ENCODE measurements at regions not wholly inside any gene's neighbourhood (a gene's known extent, or its start where the extent isn't known, plus 50 kb on each side); places are given as distances from the start of the nearest gene placed in this dataset.

DNA sequence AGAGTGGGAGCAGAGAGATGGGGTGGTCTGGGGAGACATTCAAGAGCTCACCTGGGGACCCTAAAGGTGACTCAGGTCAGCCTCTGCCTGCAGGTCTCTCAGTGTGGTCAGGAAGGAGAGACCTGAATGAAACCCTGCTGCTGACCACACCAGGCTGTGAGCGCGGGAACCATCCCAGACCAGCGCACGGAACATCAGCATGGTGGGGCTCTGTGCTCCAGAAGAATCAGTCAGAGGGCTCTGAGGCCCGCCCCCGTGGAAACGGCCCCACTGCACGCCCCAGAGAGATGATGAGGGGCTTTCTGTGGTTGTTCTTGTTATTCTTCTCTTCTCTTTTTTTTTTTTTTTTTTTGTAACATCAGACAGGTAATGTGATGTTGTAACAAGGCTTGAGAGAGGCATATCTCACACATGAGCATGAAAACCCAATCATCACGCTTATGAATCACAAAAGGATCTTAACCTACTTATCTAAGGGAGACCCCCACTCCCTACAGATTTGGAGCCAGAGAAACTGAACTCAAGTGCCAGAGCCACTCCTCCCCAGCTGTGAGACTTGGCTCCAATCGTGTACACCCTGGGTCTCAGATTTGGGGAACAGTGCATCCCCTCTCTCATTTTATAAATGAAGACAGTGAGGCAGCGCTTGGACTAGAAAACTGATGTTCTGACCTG is 302.2 kb downstream of the EIPR1 start:
- DNase-seq, result no peak
- H3K27ac ChIP-seq, result no peak overlapping the region
- ATAC-seq, result no peak
- no peaks in the 10 kb centered on the region for H3K9me3 ChIP-seq
- H3K4me1 ChIP-seq, result no peaks in the 10 kb centered on the region
- intact Hi-C loops (cut with DNase I), result no loop called here
- 72 to 78% (median 72%) methylated on average over 11 of the region's 11 CpGs for WGBS, 3 donors
- no peak overlapping the region for H3K4me3 ChIP-seq
- TF ChIP-seq CTCF (IDR thresholded peaks at IDR 0.05), result no peak
- H3K36me3 ChIP-seq (ENCODE audit: insufficient read depth in 1 of 2, low read depth in 1 of 2), result no peaks in the 10 kb centered on the region
- no peaks in the 10 kb centered on the region for H3K27me3 ChIP-seq (ENCODE audit: insufficient read depth in 3 of 3, low read length in 2 of 3)

GRCh38 chr2:3073704-3074103 is 303.9 kb downstream of the EIPR1 start:
- intact Hi-C loops (cut with DNase I), result no loop called here
- DNase-seq (no peak), ATAC-seq (no peak)
- H3K27me3 ChIP-seq (ENCODE audit: insufficient read depth in 3 of 3, low read length in 2 of 3), result no peaks in the 10 kb centered on the region
- 78 to 84% (median 80%) methylated on average over 14 of the region's 14 CpGs for WGBS, 3 donors
- no peaks in the 10 kb centered on the region for H3K36me3 ChIP-seq (ENCODE audit: insufficient read depth in 1 of 2, low read depth in 1 of 2)
- H3K4me1 ChIP-seq, result no peaks in the 10 kb centered on the region
- no peak for TF ChIP-seq CTCF (IDR thresholded peaks at IDR 0.05)
- H3K4me3 ChIP-seq, result no peak overlapping the region
- no peaks in the 10 kb centered on the region for H3K9me3 ChIP-seq
- no peak overlapping the region for H3K27ac ChIP-seq

DNA sequence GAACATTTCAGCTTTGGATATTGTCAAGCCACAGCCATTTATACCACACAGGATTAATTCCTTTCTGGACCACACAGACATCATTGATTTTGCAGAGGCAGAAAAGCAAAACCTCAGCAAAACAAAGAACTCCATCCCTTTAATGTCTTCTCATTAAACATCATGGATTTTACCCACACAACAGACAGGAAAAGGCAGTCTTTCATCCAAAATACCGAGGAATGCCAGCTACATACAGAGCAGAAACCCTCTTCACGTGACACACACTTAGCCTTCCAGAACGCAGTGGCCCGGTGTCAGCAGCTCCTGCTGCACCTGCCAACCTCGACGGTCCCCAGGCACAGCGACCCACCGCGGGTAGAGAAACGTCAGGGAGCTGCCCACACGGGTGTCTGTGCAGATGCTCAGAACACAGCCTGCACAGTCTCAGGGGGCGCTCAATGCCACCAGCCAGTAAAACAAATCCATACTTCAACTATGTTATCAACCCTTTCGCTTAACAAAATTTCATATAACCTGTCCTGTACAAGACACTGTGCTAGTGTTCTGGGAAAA is 304.5 kb downstream of the EIPR1 start:
- intact Hi-C loops (cut with DNase I), result no loop called here
- no peak for TF ChIP-seq CTCF (IDR thresholded peaks at IDR 0.05)
- Histone ChIP-seq H3K36me3 (ENCODE audit: insufficient read depth in 1 of 2, low read depth in 1 of 2) (no peaks in the 10 kb centered on the region), H3K27ac (no peak overlapping the region), H3K27me3 (ENCODE audit: insufficient read depth in 3 of 3, low read length in 2 of 3) (no peaks in the 10 kb centered on the region), H3K9me3 (no peaks in the 10 kb centered on the region), H3K4me3 (no peak overlapping the region), H3K4me1 (no peaks in the 10 kb centered on the region)
- DNase-seq (no peak), ATAC-seq (no peak)
- 34 to 53% (median 38%) methylated on average over 13 of the region's 13 CpGs for WGBS, 3 donors

GRCh38 chr2:3071685-3072263 is 305.8 kb downstream of the EIPR1 start:
- H3K9me3 ChIP-seq, result no peaks in the 10 kb centered on the region
- ATAC-seq (no peak), DNase-seq (no peak)
- WGBS, 3 donors, result 89 to 90% (median 89%) methylated on average over 10 of the region's 10 CpGs
- no peak overlapping the region for H3K4me3 ChIP-seq
- no peaks in the 10 kb centered on the region for H3K4me1 ChIP-seq
- H3K27ac ChIP-seq, result no peak overlapping the region
- H3K36me3 ChIP-seq (ENCODE audit: insufficient read depth in 1 of 2, low read depth in 1 of 2), result no peaks in the 10 kb centered on the region
- H3K27me3 ChIP-seq (ENCODE audit: insufficient read depth in 3 of 3, low read length in 2 of 3), result no peaks in the 10 kb centered on the region
- intact Hi-C loops (cut with DNase I), result no loop called here
- no peak for TF ChIP-seq CTCF (IDR thresholded peaks at IDR 0.05)
